Lower lobe of right lung (tissue), 2 donors: ENCODE measurements at regions not wholly inside any gene's neighbourhood (a gene's known extent, or its start where the extent isn't known, plus 50 kb on each side); places are given as distances from the start of the nearest gene placed in this dataset.

ENCODE experiments used
- ATAC-seq, 2 donors: fragments of 200-7000 bp; cut with Tn5 transposase; one replicate each; pipeline ENCODE4 v1.9.1; 2020 to 2022; ENCODE audit warnings: mild to moderate bottlenecking in 2 of 2, moderate library complexity in 2 of 2
- DNase-seq: peaks from one replicate; pipeline ENCODE4 v3.0.0-alpha.2; 2020
- H3K27ac ChIP-seq: fragments of 200-600 bp; one replicate; pipeline ENCODE4 v1.8.0; 2022
- H3K27me3 ChIP-seq: fragments of 200-600 bp; one replicate; pipeline ENCODE4 v1.8.0; 2022; ENCODE audit warnings: low read depth
- H3K36me3 ChIP-seq: fragments of 200-600 bp; one replicate; pipeline ENCODE4 v1.8.0; 2022; ENCODE audit warnings: mild to moderate bottlenecking
- H3K4me1 ChIP-seq: fragments of 200-600 bp; one replicate; pipeline ENCODE4 v1.8.0; 2022
- H3K4me3 ChIP-seq: fragments of 200-600 bp; one replicate; pipeline ENCODE4 v1.8.0; 2022; ENCODE audit warnings: mild to moderate bottlenecking
- H3K9me3 ChIP-seq: fragments of 200-600 bp; one replicate; pipeline ENCODE4 v1.8.0; 2022
- CTCF ChIP-seq: fragments of 200-600 bp; IDR thresholded peaks from one replicate; pipeline ENCODE4 v1.8.0; 2022; ENCODE audit warnings: antibody characterized with exemption, mild to moderate bottlenecking
- intact Hi-C: fragments of 100-400 bp; cut with DNase I; formaldehyde crosslinking; loops from one replicate; pipeline ENCODE4 v1.11.0; 2022
- donor health status: DM: no; HTN: yes; CAD: no; lungs with severe emphysema.

- Histone ChIP-seq H3K4me1 (no peaks in the 10 kb centered on the region), H3K27ac (no peak overlapping the region), H3K4me3 (no peak overlapping the region), H3K27me3 (no peaks in the 10 kb centered on the region), H3K9me3 (no peaks in the 10 kb centered on the region), H3K36me3 (no peaks in the 10 kb centered on the region)
- intact Hi-C loops = no loop called here
- ATAC-seq (no peak), DNase-seq (no peak)
- TF ChIP-seq CTCF = no peak
Measured at GRCh38 chr7:124550036-124550435, 215.6 kb downstream of the GPR37 start.

- H3K9me3 ChIP-seq = no peaks in the 10 kb centered on the region
- intact Hi-C loops = no loop called here
- H3K4me1 ChIP-seq = no peaks in the 10 kb centered on the region
- H3K27ac ChIP-seq = no peak overlapping the region
- no peak for ATAC-seq
- DNase-seq = no peak
- no peaks in the 10 kb centered on the region for H3K27me3 ChIP-seq
- TF ChIP-seq CTCF = no peak
- no peak overlapping the region for H3K4me3 ChIP-seq
- H3K36me3 ChIP-seq = no peaks in the 10 kb centered on the region
Measured at GRCh38 chr7:124542476-124542875, 223.1 kb downstream of the GPR37 start.

GRCh38 chr7:124536156-124536762 is 229.3 kb downstream of the GPR37 start:
- DNase-seq = no peak
- H3K4me1 ChIP-seq = no peaks in the 10 kb centered on the region
- H3K27ac ChIP-seq = no peak overlapping the region
- no peaks in the 10 kb centered on the region for H3K36me3 ChIP-seq
- intact Hi-C loops = no loop called here
- H3K9me3 ChIP-seq = no peaks in the 10 kb centered on the region
- no peak for ATAC-seq
- no peaks in the 10 kb centered on the region for H3K27me3 ChIP-seq
- H3K4me3 ChIP-seq = no peak overlapping the region
- TF ChIP-seq CTCF = no peak

- H3K4me1 ChIP-seq = no peaks in the 10 kb centered on the region
- peaks cover 10% of the 10 kb centered on the region for H3K9me3 ChIP-seq
- no peaks in the 10 kb centered on the region for H3K27me3 ChIP-seq
- intact Hi-C loops = no loop called here
- ATAC-seq (no peak), DNase-seq (no peak)
- no peak for TF ChIP-seq CTCF
- H3K4me3 ChIP-seq = no peak overlapping the region
- H3K27ac ChIP-seq = no peak overlapping the region
- H3K36me3 ChIP-seq = no peaks in the 10 kb centered on the region
Measured at GRCh38 chr7:124532166-124532565, 233.4 kb downstream of the GPR37 start.

- DNase-seq = no peak
- no peak for ATAC-seq
- TF ChIP-seq CTCF = no peak
- Histone ChIP-seq H3K4me3 (no peak overlapping the region), H3K4me1 (no peaks in the 10 kb centered on the region), H3K27ac (no peak overlapping the region), H3K36me3 (no peaks in the 10 kb centered on the region), H3K27me3 (no peaks in the 10 kb centered on the region), H3K9me3 (no peaks in the 10 kb centered on the region)
- intact Hi-C loops = no loop called here
Measured at GRCh38 chr7:124516911-124517310, 248.7 kb downstream of the GPR37 start.
